ENCODE measurements at regions not wholly inside any gene's neighbourhood (a gene's known extent, or its start where the extent isn't known, plus 50 kb on each side); places are given as distances from the start of the nearest gene placed in this dataset.

DNA sequence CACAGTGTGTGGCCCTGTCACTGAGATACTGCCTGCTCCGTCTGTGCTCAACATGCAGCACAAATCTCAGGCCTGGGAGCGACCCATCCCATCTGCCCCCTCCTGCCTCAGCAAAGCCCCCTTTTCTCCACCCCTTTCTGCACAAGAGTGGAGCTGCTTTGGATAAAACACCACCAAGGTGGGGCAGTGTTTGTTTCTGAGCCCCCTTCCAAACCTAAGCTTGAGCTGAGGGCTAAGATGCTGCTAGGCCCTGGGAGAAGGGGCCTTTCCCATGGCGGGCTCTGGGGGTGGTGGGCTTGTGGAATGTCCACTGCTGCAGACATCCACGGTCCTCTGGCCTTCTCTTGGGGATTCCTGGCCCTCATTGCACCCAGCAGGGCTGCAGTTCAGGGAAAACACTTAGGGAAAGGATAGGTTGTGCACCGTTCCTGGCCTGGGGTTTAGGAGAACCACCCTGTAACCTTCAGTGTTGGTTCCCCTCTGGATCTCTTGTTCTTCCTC lies 594.1 kb downstream of the TBC1D22A start:
- TF ChIP-seq CTCF (IDR thresholded peaks at IDR 0.05) (no peak), POLR2A (IDR thresholded peaks at IDR 0.05) (no peak), EP300 (IDR thresholded peaks at IDR 0.05) (no peak)
